GM23248 (cell line): ENCODE measurements at regions not wholly inside any gene's neighbourhood (a gene's known extent, or its start where the extent isn't known, plus 50 kb on each side); places are given as distances from the start of the nearest gene placed in this dataset.

Experiments
- DNase-seq: peaks from one replicate; pipeline ENCODE4 v3.0.0-alpha.2; 2015
- H2AFZ ChIP-seq: fragments of 200-600 bp; sonication (generic); 2 replicates; pipeline ENCODE4 v1.6.1; 2016; ENCODE audit warnings: antibody characterized with exemption
- H3F3A ChIP-seq: fragments of 200-600 bp; sonication (generic); 2 replicates; pipeline ENCODE4 v1.6.1; 2016; ENCODE audit warnings: mild to moderate bottlenecking, antibody characterized with exemption, mixed run types; ENCODE audit not compliant: insufficient read depth
- H3K27ac ChIP-seq: fragments of 200-600 bp; sonication (generic); 2 replicates; pipeline ENCODE4 v1.5.1; 2016; ENCODE audit warnings: mild to moderate bottlenecking
- H3K27me3 ChIP-seq: fragments of 200-600 bp; sonication (generic); replicated peaks from 2 replicates; pipeline ENCODE4 v1.6.1; 2016; ENCODE audit warnings: mild to moderate bottlenecking; ENCODE audit not compliant: insufficient read depth
- H3K36me3 ChIP-seq: fragments of 200-600 bp; sonication (generic); 2 replicates; pipeline ENCODE4 v1.6.1; 2016; ENCODE audit warnings: low read depth, mild to moderate bottlenecking
- H3K4me1 ChIP-seq: fragments of 200-600 bp; sonication (generic); 2 replicates; pipeline ENCODE4 v1.6.1; 2016; ENCODE audit warnings: mild to moderate bottlenecking; ENCODE audit not compliant: insufficient read depth
- H3K4me2 ChIP-seq: fragments of 200-600 bp; sonication (generic); one replicate; pipeline ENCODE4 v1.6.1; 2016; ENCODE audit warnings: mild to moderate bottlenecking; ENCODE audit not compliant: unreplicated experiment
- H3K4me3 ChIP-seq: fragments of 200-600 bp; sonication (generic); 2 replicates; pipeline ENCODE4 v1.5.1; 2016; ENCODE audit warnings: mild to moderate bottlenecking
- H3K79me2 ChIP-seq: fragments of 200-600 bp; sonication (generic); 2 replicates; pipeline ENCODE4 v1.6.1; 2016; ENCODE audit warnings: mild to moderate bottlenecking; ENCODE audit not compliant: insufficient read depth
- H3K9ac ChIP-seq: fragments of 200-600 bp; sonication (generic); 2 replicates; pipeline ENCODE4 v1.6.1; 2016; ENCODE audit warnings: mild to moderate bottlenecking
- H3K9me2 ChIP-seq: fragments of 200-600 bp; sonication (generic); 2 replicates; pipeline ENCODE4 v1.6.1; 2016; ENCODE audit warnings: mixed run types, mild to moderate bottlenecking, moderate library complexity; ENCODE audit not compliant: insufficient read depth
- H3K9me3 ChIP-seq: fragments of 200-600 bp; sonication (generic); one replicate; pipeline ENCODE4 v1.6.1; 2017; ENCODE audit warnings: low read depth
- H4K20me1 ChIP-seq: fragments of 200-600 bp; sonication (generic); 2 replicates; pipeline ENCODE4 v1.6.0; 2016; ENCODE audit not compliant: insufficient read depth
- EZH2 ChIP-seq: fragments of 200-600 bp; sonication (generic); IDR thresholded peaks from 2 replicates; pipeline ENCODE4 v1.6.1; 2018; ENCODE audit warnings: antibody characterized with exemption, mild to moderate bottlenecking; ENCODE audit not compliant: insufficient read depth, poor library complexity, severe bottlenecking
- EZH2phosphoT487 ChIP-seq: fragments of 200-600 bp; sonication (generic); IDR thresholded peaks from 2 replicates; pipeline ENCODE4 v1.6.1; 2018; ENCODE audit warnings: antibody characterized with exemption, moderate library complexity, mild to moderate bottlenecking, low read depth; ENCODE audit not compliant: insufficient read depth
- WGBS, 2 experiments: methylation state at CpG; one replicate each; pipeline ENCODE4 v1.1.6; 2015 to 2017; ENCODE audit warnings: low lambda C conversion rate in 2 of 2, low coverage in 1 of 2; ENCODE audit errors: missing lambda C conversion rate in 2 of 2; 5-methylcytosine and 5-hydroxymethylcytosine counted together
- in situ Hi-C: fragments of 300-500 bp; cut with MboI; formaldehyde crosslinking; loops from 2 replicates; pipeline ENCODE4 v1.15.0; 2020

DNA sequence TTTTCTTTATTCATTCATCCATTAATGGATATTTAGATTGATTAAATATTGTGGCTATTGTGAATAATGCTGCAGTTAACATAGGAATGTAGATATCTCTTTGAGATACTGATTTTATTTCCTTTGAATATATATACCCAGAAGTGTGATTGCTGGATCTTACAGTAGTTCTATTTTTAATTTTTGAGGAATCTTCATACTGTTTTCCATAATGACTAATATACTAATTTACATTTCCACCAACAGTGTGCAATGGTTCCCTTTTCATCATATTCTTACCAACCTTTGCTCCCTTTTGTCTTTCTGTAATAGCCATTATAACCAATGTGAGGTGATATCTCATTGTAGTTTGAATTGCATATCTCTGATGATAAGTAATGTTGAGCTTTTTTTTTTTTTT is 106.3 kb downstream of the OTOL1 start:
- no peak overlapping the region for H3K4me2 ChIP-seq
- no peaks in the 10 kb centered on the region for H3K27me3 ChIP-seq
- no peak for TF ChIP-seq EZH2phosphoT487
- TF ChIP-seq EZH2, result no peak
- no peak overlapping the region for H3K9ac ChIP-seq
- DNase-seq, result no peak
- no peaks in the 10 kb centered on the region for H4K20me1 ChIP-seq
- no peaks in the 10 kb centered on the region for H3K36me3 ChIP-seq
- no peaks in the 10 kb centered on the region for H3F3A ChIP-seq
- H3K9me2 ChIP-seq, result no peaks in the 10 kb centered on the region
- H3K4me1 ChIP-seq, result no peaks in the 10 kb centered on the region
- H2AFZ ChIP-seq, result no peak overlapping the region
- in situ Hi-C loops, result no loop called here
- no peak overlapping the region for H3K27ac ChIP-seq
- no peak overlapping the region for H3K4me3 ChIP-seq
- no peaks in the 10 kb centered on the region for H3K9me3 ChIP-seq
- no peaks in the 10 kb centered on the region for H3K79me2 ChIP-seq

DNA sequence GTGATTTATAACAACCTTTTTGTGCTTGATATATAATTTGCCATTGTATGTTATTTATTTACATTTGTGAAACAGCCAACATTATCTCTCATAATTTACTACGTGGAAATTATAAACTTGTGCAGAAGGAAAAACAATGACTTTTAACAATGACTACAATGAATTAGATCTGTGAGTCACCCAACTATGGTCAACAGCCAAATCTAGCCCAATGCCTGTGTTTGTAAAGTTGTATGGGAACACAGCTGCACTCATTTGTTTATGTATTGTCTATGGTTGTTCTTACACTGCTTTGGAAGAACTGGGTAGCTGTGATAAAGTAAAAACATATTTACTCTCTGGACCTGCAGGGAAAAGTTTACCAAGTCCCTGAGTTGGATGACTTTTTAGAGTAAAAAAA is 110.4 kb downstream of the OTOL1 start:
- Histone ChIP-seq H3F3A (no peaks in the 10 kb centered on the region), H3K79me2 (no peaks in the 10 kb centered on the region), H4K20me1 (no peaks in the 10 kb centered on the region), H3K4me2 (no peak overlapping the region), H2AFZ (no peak overlapping the region), H3K9me3 (no peaks in the 10 kb centered on the region), H3K9ac (no peak overlapping the region), H3K36me3 (no peaks in the 10 kb centered on the region), H3K4me3 (no peak overlapping the region), H3K27ac (no peak overlapping the region), H3K9me2 (no peaks in the 10 kb centered on the region), H3K4me1 (no peaks in the 10 kb centered on the region), H3K27me3 (no peaks in the 10 kb centered on the region)
- 0 to 4% methylated on average over 1 of the region's 1 CpG for WGBS, 2 experiments
- in situ Hi-C loops, result no loop called here
- TF ChIP-seq EZH2phosphoT487, result no peak
- TF ChIP-seq EZH2, result no peak
- DNase-seq, result no peak

DNA sequence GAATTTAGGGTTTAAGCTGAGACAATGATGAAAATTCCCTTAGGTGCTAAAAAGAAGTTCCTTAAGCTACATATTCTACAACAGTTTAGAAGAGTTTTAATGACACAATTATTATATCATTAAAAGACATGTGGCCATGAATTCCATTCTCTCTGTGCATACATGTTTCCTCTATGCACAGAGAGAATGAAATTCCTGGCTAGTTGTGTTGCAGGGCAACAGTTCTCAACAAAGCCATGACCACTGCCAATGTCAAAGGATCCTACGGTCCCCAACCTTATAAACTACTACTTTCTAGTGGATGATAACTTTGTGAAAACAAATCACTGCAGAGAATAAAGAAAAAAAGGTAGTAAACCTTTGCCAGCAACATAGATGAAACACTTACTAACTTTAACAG is 122.7 kb downstream of the OTOL1 start:
- Histone ChIP-seq H3K4me2 (no peak overlapping the region), H3K9ac (no peak overlapping the region), H3F3A (no peaks in the 10 kb centered on the region), H4K20me1 (no peaks in the 10 kb centered on the region), H3K9me3 (no peaks in the 10 kb centered on the region), H3K4me1 (no peaks in the 10 kb centered on the region), H3K4me3 (no peak overlapping the region), H3K36me3 (no peaks in the 10 kb centered on the region), H3K9me2 (no peaks in the 10 kb centered on the region), H3K79me2 (no peaks in the 10 kb centered on the region), H3K27me3 (no peaks in the 10 kb centered on the region), H2AFZ (no peak overlapping the region), H3K27ac (no peak overlapping the region)
- TF ChIP-seq EZH2phosphoT487 (no peak), EZH2 (no peak)
- 4 to 17% methylated on average over 1 of the region's 1 CpG for WGBS, 2 experiments
- no peak for DNase-seq
- in situ Hi-C loops, result no loop called here

DNA sequence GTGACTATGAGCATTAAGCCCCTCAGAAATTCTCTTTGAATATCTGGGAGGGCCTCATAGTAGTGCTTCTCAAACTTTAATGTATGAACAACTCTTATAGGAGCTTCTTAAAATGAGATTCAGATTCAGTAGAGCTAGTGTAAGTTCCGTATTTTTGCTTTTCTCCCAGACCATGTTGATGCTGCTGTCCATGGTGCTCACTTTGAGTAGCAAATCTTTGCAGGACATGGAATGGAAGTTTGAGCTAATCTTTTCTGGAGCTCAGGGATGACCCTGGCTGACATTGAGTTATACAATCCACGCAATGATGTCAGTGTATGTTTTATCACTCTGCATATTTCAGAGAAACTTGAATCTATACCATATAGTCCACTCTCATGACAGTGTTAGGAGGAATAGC is 134.2 kb downstream of the OTOL1 start:
- DNase-seq, result peak; percentile 14
- Histone ChIP-seq H2AFZ (no peak overlapping the region), H3K9me2 (no peaks in the 10 kb centered on the region), H3K9ac (no peak overlapping the region), H3K27ac (no peak overlapping the region), H3K36me3 (no peaks in the 10 kb centered on the region), H3K4me1 (no peaks in the 10 kb centered on the region), H3K79me2 (no peaks in the 10 kb centered on the region), H3K4me3 (no peak overlapping the region), H3K9me3 (no peaks in the 10 kb centered on the region), H4K20me1 (no peaks in the 10 kb centered on the region), H3K4me2 (no peak overlapping the region), H3F3A (no peaks in the 10 kb centered on the region), H3K27me3 (no peaks in the 10 kb centered on the region)
- WGBS, 2 experiments, result 7 to 12% methylated on average over 2 of the region's 2 CpGs
- in situ Hi-C loops, result no loop called here
- no peak for TF ChIP-seq EZH2phosphoT487
- no peak for TF ChIP-seq EZH2

DNA sequence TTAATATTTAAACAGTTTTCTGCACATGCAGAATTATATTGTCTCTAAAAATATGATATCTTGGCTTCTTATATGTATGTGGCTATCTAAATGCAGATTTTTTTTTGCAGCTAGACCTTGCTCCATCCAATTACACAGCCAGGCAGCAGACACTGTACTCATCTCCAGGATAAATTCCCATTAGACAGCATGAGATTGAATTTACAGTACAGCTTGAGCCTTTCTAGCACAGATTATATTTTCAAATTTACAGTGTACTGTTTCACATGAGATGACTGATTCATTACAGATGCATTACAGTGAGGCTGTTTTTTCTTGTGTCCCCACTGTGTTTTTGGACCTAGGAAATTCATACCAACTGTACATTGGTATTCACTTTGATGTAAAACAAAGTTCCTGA is 134.9 kb downstream of the OTOL1 start:
- Histone ChIP-seq H3K79me2 (no peaks in the 10 kb centered on the region), H3K4me3 (no peak overlapping the region), H4K20me1 (no peaks in the 10 kb centered on the region), H3F3A (no peaks in the 10 kb centered on the region), H3K4me2 (no peak overlapping the region), H3K9ac (no peak overlapping the region), H3K9me3 (no peaks in the 10 kb centered on the region), H3K27me3 (no peaks in the 10 kb centered on the region), H2AFZ (no peak overlapping the region), H3K27ac (no peak overlapping the region), H3K36me3 (no peaks in the 10 kb centered on the region), H3K9me2 (no peaks in the 10 kb centered on the region), H3K4me1 (no peaks in the 10 kb centered on the region)
- TF ChIP-seq EZH2phosphoT487, result no peak
- TF ChIP-seq EZH2, result no peak
- no peak for DNase-seq
- in situ Hi-C loops, result no loop called here
